ENCODE measurements at regions not wholly inside any gene's neighbourhood (a gene's known extent, or its start where the extent isn't known, plus 50 kb on each side); places are given as distances from the start of the nearest gene placed in this dataset.

GRCh38 chr4:3863841-3864741 is 97.9 kb downstream of the ADRA2C start:
- Histone ChIP-seq H3K4me3 (ENCODE audit: low read depth in 2 of 2, low read length in 1 of 2) (no peak overlapping the region), H3K9ac (no peak overlapping the region), H3K79me2 (ENCODE audit: insufficient read depth) (no peaks in the 10 kb centered on the region), H3K4me2 (no peak overlapping the region), H3K4me1 (ENCODE audit: control insufficient read depth in 1 of 2, insufficient read depth in 2 of 2, low read depth in 1 of 2, low read length in 1 of 2) (peaks cover 0 to 8% of the 10 kb centered on the region in 2 experiments; a peak in 1 of 4 replicates), H3K27me3 (ENCODE audit: insufficient read depth) (no peaks in the 10 kb centered on the region), H3K27ac (ENCODE audit: low read depth in 2 of 2, low read length in 1 of 2) (no peak overlapping the region), H3K36me3 (replicated peaks in 1 of 2; ENCODE audit: control insufficient read depth in 1 of 2, insufficient read depth in 2 of 2, low read length in 1 of 2) (no peaks in the 10 kb centered on the region), H3F3A (replicated peaks; ENCODE audit: insufficient read depth) (no peaks in the 10 kb centered on the region), H3K9me3 (no peaks in the 10 kb centered on the region), H2AFZ (ENCODE audit: low read depth) (no peak overlapping the region), H3K9me2 (no peaks in the 10 kb centered on the region), H4K20me1 (ENCODE audit: insufficient read depth) (no peaks in the 10 kb centered on the region)
- no peak for DNase-seq
- 67% methylated on average over 14 of the region's 33 CpGs for WGBS (ENCODE audit: low lambda C conversion rate)
- TF ChIP-seq POLR2AphosphoS5 (IDR thresholded peaks at IDR 0.05; ENCODE audit: low read depth, low read length), result no peak
- TF ChIP-seq CHD2 (IDR thresholded peaks at IDR 0.05; ENCODE audit: low read length, partially characterized antibody), result no peak
- TF ChIP-seq EZH2phosphoT487 (IDR thresholded peaks at IDR 0.05; ENCODE audit: borderline replicate concordance, low read depth), result no peak
- TF ChIP-seq USF2 (IDR thresholded peaks at IDR 0.05; ENCODE audit: borderline replicate concordance, low read depth, low read length), result no peak
- TF ChIP-seq GABPA (IDR thresholded peaks at IDR 0.05; ENCODE audit: low read depth), result no peak
- no peak for TF ChIP-seq RAD21 (IDR thresholded peaks at IDR 0.05; ENCODE audit: low read length)
- TF ChIP-seq RCOR1 (IDR thresholded peaks at IDR 0.05; ENCODE audit: low read length), result no peak
- TF ChIP-seq MEF2A (IDR thresholded peaks at IDR 0.05; ENCODE audit: borderline replicate concordance, low read depth), result no peak
- TF ChIP-seq MAX (IDR thresholded peaks at IDR 0.05; ENCODE audit: low read depth), result no peak
- no peak for TF ChIP-seq NFIC (IDR thresholded peaks at IDR 0.05; ENCODE audit: borderline replicate concordance)
- no peak for TF ChIP-seq FOSL2 (IDR thresholded peaks at IDR 0.05; ENCODE audit: borderline replicate concordance, low read depth)
- TF ChIP-seq RXRA (IDR thresholded peaks at IDR 0.05; ENCODE audit: borderline replicate concordance, low read depth), result no peak
- no peak for TF ChIP-seq PBX3 (IDR thresholded peaks at IDR 0.05)
- TF ChIP-seq TCF12 (IDR thresholded peaks at IDR 0.05), result no peak
- no peak for TF ChIP-seq RFX5 (IDR thresholded peaks at IDR 0.05; ENCODE audit: low read length)
- no peak for TF ChIP-seq JUND (IDR thresholded peaks at IDR 0.05)
- TF ChIP-seq FOXM1 (IDR thresholded peaks at IDR 0.05; ENCODE audit: low read depth), result no peak
- CTCF ChIA-PET, result interaction anchor here (0.8 to 2.6 kb wide), 4 partner anchors 15 to 98 kb away, joined by 3 to 12 read pairs (median 6); partner anchors contain the start of gene ADRA2C
- POLR2A ChIA-PET, result no interaction called here
